AG04449 (cell line): ENCODE measurements at regions not wholly inside any gene's neighbourhood (a gene's known extent, or its start where the extent isn't known, plus 50 kb on each side); places are given as distances from the start of the nearest gene placed in this dataset.

Source experiments
- CTCF ChIA-PET: fragments of 350-600 bp; formaldehyde crosslinking; extraction: SDS; loops from one replicate; lab custom pipeline; 2021; ENCODE audit warnings: antibody characterized with exemption; lab: Yijun Ruan, JAX
- POLR2A ChIA-PET: fragments of 400-600, 350-600 bp; formaldehyde crosslinking; extraction: SDS; loops from one replicate; lab custom pipeline; 2020; ENCODE audit warnings: antibody characterized with exemption, inconsistent platforms; lab: Yijun Ruan, JAX
- DNase-seq: peaks from one replicate; pipeline ENCODE4 v3.0.0-alpha.2; 2010; ENCODE audit warnings: low read depth, low spot score
- H3K4me3 ChIP-seq: 2 replicates; pipeline ENCODE4 v1.5.1; 2011; ENCODE audit warnings: low read depth, mild to moderate bottlenecking, control low read depth, low read length
- TF ChIP-seq, protein P1 (sequence below): IDR thresholded peaks from one replicate; pipeline ENCODE4 v1.5.1; 2011; ENCODE audit warnings: mild to moderate bottlenecking, moderate library complexity, low read length, control low read depth, inconsistent platforms; ENCODE audit not compliant: insufficient read depth; ENCODE audit errors: missing control alignments

GRCh38 chr7:24341691-24342413, 57.9 kb downstream of the NPY start:
- ChIA-PET CTCF (no interaction called here), POLR2A (no interaction called here)
- TF ChIP-seq, protein P1, sequence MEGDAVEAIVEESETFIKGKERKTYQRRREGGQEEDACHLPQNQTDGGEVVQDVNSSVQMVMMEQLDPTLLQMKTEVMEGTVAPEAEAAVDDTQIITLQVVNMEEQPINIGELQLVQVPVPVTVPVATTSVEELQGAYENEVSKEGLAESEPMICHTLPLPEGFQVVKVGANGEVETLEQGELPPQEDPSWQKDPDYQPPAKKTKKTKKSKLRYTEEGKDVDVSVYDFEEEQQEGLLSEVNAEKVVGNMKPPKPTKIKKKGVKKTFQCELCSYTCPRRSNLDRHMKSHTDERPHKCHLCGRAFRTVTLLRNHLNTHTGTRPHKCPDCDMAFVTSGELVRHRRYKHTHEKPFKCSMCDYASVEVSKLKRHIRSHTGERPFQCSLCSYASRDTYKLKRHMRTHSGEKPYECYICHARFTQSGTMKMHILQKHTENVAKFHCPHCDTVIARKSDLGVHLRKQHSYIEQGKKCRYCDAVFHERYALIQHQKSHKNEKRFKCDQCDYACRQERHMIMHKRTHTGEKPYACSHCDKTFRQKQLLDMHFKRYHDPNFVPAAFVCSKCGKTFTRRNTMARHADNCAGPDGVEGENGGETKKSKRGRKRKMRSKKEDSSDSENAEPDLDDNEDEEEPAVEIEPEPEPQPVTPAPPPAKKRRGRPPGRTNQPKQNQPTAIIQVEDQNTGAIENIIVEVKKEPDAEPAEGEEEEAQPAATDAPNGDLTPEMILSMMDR = no peak
- DNase-seq = no peak
- no peak overlapping the region for H3K4me3 ChIP-seq

- TF ChIP-seq, protein P1 = no peak
- POLR2A ChIA-PET = no interaction called here
- CTCF ChIA-PET = no interaction called here
- H3K4me3 ChIP-seq = no peak overlapping the region
- no peak for DNase-seq
These were observed 59.6 kb downstream of the NPY start for GRCh38 chr7:24343614-24344013.

- ChIA-PET CTCF (no interaction called here), POLR2A (no interaction called here)
- no peak overlapping the region for H3K4me3 ChIP-seq
- TF ChIP-seq, protein P1 = no peak
- no peak for DNase-seq
These were observed 62.1 kb downstream of the NPY start for GRCh38 chr7:24346129-24346528.

- POLR2A ChIA-PET = no interaction called here
These were observed 62.7 kb downstream of the NPY start for GRCh38 chr7:24346716-24347115.

GRCh38 chr7:24349339-24349738, 65.3 kb downstream of the NPY start:
- TF ChIP-seq, protein P1 = no peak
- no peak overlapping the region for H3K4me3 ChIP-seq
- POLR2A ChIA-PET = no interaction called here
- DNase-seq = no peak
- CTCF ChIA-PET = interaction anchor here (1.2 kb wide), 1 partner anchor 7 kb away, joined by 3 read pairs; no protein-coding TSS in a partner anchor

More at GRCh38 chr7:24346716-24347115, 62.7 kb downstream of the NPY start:
- TF ChIP-seq, protein P1 = no peak
- no peak for DNase-seq
- CTCF ChIA-PET = no interaction called here
- no peak overlapping the region for H3K4me3 ChIP-seq

GRCh38 chr7:24354456-24354855, 70.5 kb downstream of the NPY start:
- no peak for DNase-seq
- CTCF ChIA-PET = no interaction called here
- POLR2A ChIA-PET = no interaction called here
- TF ChIP-seq, protein P1 = no peak
- no peak overlapping the region for H3K4me3 ChIP-seq
